ENCODE measurements at regions not wholly inside any gene's neighbourhood (a gene's known extent, or its start where the extent isn't known, plus 50 kb on each side); places are given as distances from the start of the nearest gene placed in this dataset.
"Not testable (repeated sequence)": the region's sequence is repeated elsewhere in the genome, so short reads cannot be mapped to it uniquely, and the experiment has no call there.

DNA sequence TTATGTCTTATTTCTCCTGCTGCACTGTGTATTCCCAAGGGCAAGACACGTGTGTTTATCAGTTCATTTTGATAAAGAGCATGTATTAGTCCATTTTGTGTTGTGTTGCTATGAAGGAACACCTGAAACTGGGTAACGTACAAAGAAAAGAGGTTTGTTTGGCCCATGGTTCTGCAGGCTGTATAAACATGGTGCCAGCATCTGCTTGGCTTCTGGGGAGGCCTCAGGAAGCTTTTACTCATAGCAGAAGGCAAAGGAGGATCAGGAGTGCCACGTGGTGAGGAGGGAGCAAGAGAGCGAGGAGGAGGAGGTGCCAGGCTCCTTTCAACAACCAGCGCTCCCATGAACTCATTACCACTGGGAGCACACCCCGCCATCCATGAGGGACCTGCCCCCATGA lies 214.0 kb downstream of the UQCRFS1 start:
- RAD21 ChIA-PET (ENCODE audit: unreplicated experiment) = no interaction called here
- intact Hi-C loops (cut with micrococcal nuclease; ENCODE audit: unreplicated experiment) = no loop called here

DNA sequence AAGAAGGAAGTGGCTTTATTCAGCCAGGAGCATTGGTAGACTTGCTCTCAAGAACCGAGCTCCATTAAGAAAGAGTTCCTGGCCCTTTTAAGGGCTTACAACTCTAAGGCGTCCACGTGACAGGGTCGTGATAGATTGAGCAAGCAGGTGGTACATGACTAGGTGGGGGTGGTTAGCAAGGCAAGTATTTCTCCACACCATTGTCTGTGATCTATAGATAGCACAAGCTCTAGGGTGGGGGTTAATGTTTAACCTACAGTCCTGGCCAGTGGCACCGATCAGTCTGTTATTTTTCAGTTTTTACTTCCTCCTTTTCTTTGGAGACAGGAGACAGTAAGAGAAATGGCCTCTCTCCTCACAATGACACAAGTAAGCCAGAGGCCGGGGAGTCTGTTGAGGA lies 215.1 kb downstream of the UQCRFS1 start:
- H2AFZ ChIP-seq (ENCODE audit: control insufficient read depth, low read depth, low read length); H4K20me1 ChIP-seq (ENCODE audit: control insufficient read depth, insufficient read depth); H3K4me2 ChIP-seq (ENCODE audit: control insufficient read depth, insufficient read depth); H3K79me2 ChIP-seq (ENCODE audit: control insufficient read depth, insufficient read depth, low read length); DNase-seq (ENCODE audit: low read depth, low spot score); CTCF ChIA-PET; H3K27me3 ChIP-seq (replicated peaks in 1 of 2; ENCODE audit: control insufficient read depth in 2 of 2, insufficient read depth in 2 of 2, low read length in 1 of 2); RAD21 ChIA-PET (ENCODE audit: unreplicated experiment); ATAC-seq; FAIRE-seq; H3K9ac ChIP-seq (ENCODE audit: control insufficient read depth, insufficient read depth, low read length); H3K27ac ChIP-seq (ENCODE audit: control insufficient read depth, insufficient read depth); H3K4me3 ChIP-seq; H3K36me3 ChIP-seq (ENCODE audit: control insufficient read depth in 2 of 2, insufficient read depth in 2 of 2, low read length in 1 of 2); H3K4me1 ChIP-seq (ENCODE audit: control insufficient read depth, insufficient read depth, low read length); POLR2A ChIA-PET; intact Hi-C loops (cut with micrococcal nuclease; ENCODE audit: unreplicated experiment); in situ Hi-C loops (cut with MboI); BruUV-seq (replicated peaks); H3K9me3 ChIP-seq (replicated peaks; ENCODE audit: control insufficient read depth, insufficient read depth, low read length); SMC1A ChIA-PET (ENCODE audit: uncharacterized antibody, unreplicated experiment): not testable (repeated sequence)
- WGBS (ENCODE audit: insufficient coverage, insufficient replicate concordance, low lambda C conversion rate, missing lambda C conversion rate) = 11% methylated on average over 6 of the region's 6 CpGs

More for the DNA sequence above, 214.0 kb downstream of the UQCRFS1 start:
- TF ChIP-seq, protein P1, sequence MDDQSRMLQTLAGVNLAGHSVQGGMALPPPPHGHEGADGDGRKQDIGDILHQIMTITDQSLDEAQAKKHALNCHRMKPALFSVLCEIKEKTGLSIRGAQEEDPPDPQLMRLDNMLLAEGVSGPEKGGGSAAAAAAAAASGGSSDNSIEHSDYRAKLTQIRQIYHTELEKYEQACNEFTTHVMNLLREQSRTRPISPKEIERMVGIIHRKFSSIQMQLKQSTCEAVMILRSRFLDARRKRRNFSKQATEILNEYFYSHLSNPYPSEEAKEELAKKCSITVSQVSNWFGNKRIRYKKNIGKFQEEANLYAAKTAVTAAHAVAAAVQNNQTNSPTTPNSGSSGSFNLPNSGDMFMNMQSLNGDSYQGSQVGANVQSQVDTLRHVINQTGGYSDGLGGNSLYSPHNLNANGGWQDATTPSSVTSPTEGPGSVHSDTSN (IDR thresholded peaks at IDR 0.05; ENCODE audit: insufficient replicate concordance, low read depth, low read length) = no peak
- TF ChIP-seq MYB (IDR thresholded peaks at IDR 0.05; ENCODE audit: borderline replicate concordance, low read depth, low read length) (no peak), CREB1 (IDR thresholded peaks at IDR 0.05; ENCODE audit: low read depth) (no peak), GATAD2B (conservative IDR thresholded peaks at IDR 0.05; ENCODE audit: low read depth) (no peak), RELA (IDR thresholded peaks at IDR 0.05; ENCODE audit: borderline replicate concordance, partially characterized antibody) (no peak), RBBP5 (conservative IDR thresholded peaks at IDR 0.05) (no peak), SMARCA5 (IDR thresholded peaks at IDR 0.05) (no peak), RAD21 (IDR thresholded peaks at IDR 0.05; ENCODE audit: insufficient read depth, low read depth, low read length) (no peak), ZSCAN29 (IDR thresholded peaks at IDR 0.05) (no peak), TBL1XR1 (IDR thresholded peaks at IDR 0.05; ENCODE audit: low read depth, low read length) (no peak)
- TF ChIP-seq, protein P2, sequence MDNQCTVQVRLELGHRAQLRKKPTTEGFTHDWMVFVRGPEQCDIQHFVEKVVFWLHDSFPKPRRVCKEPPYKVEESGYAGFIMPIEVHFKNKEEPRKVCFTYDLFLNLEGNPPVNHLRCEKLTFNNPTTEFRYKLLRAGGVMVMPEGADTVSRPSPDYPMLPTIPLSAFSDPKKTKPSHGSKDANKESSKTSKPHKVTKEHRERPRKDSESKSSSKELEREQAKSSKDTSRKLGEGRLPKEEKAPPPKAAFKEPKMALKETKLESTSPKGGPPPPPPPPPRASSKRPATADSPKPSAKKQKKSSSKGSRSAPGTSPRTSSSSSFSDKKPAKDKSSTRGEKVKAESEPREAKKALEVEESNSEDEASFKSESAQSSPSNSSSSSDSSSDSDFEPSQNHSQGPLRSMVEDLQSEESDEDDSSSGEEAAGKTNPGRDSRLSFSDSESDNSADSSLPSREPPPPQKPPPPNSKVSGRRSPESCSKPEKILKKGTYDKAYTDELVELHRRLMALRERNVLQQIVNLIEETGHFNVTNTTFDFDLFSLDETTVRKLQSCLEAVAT (IDR thresholded peaks at IDR 0.05) = no peak
- TF ChIP-seq, protein P3, sequence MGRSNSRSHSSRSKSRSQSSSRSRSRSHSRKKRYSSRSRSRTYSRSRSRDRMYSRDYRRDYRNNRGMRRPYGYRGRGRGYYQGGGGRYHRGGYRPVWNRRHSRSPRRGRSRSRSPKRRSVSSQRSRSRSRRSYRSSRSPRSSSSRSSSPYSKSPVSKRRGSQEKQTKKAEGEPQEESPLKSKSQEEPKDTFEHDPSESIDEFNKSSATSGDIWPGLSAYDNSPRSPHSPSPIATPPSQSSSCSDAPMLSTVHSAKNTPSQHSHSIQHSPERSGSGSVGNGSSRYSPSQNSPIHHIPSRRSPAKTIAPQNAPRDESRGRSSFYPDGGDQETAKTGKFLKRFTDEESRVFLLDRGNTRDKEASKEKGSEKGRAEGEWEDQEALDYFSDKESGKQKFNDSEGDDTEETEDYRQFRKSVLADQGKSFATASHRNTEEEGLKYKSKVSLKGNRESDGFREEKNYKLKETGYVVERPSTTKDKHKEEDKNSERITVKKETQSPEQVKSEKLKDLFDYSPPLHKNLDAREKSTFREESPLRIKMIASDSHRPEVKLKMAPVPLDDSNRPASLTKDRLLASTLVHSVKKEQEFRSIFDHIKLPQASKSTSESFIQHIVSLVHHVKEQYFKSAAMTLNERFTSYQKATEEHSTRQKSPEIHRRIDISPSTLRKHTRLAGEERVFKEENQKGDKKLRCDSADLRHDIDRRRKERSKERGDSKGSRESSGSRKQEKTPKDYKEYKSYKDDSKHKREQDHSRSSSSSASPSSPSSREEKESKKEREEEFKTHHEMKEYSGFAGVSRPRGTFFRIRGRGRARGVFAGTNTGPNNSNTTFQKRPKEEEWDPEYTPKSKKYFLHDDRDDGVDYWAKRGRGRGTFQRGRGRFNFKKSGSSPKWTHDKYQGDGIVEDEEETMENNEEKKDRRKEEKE (IDR thresholded peaks at IDR 0.05) = no peak
- Histone ChIP-seq H3K27me3 (replicated peaks in 1 of 2; ENCODE audit: control insufficient read depth in 2 of 2, insufficient read depth in 2 of 2, low read length in 1 of 2) (no peaks in the 10 kb centered on the region), H4K20me1 (ENCODE audit: control insufficient read depth, insufficient read depth) (no peaks in the 10 kb centered on the region), H2AFZ (ENCODE audit: control insufficient read depth, low read depth, low read length) (no peak overlapping the region), H3K4me2 (ENCODE audit: control insufficient read depth, insufficient read depth) (no peak overlapping the region), H3K27ac (ENCODE audit: control insufficient read depth, insufficient read depth) (no peak overlapping the region), H3K79me2 (ENCODE audit: control insufficient read depth, insufficient read depth, low read length) (no peaks in the 10 kb centered on the region), H3K4me1 (ENCODE audit: control insufficient read depth, insufficient read depth, low read length) (no peaks in the 10 kb centered on the region), H3K36me3 (ENCODE audit: control insufficient read depth in 2 of 2, insufficient read depth in 2 of 2, low read length in 1 of 2) (no peaks in the 10 kb centered on the region), H3K9me3 (replicated peaks; ENCODE audit: control insufficient read depth, insufficient read depth, low read length) (no peaks in the 10 kb centered on the region; the same call in 2 of the 3 replicates), H3K9ac (ENCODE audit: control insufficient read depth, insufficient read depth, low read length) (no peak overlapping the region), H3K4me3 (no peak overlapping the region)
- ChIA-PET SMC1A (ENCODE audit: uncharacterized antibody, unreplicated experiment) (no interaction called here), CTCF (no interaction called here), POLR2A (no interaction called here)
- 13% methylated on average over 5 of the region's 6 CpGs for WGBS (ENCODE audit: insufficient coverage, insufficient replicate concordance, low lambda C conversion rate, missing lambda C conversion rate)
- ATAC-seq (no peak), FAIRE-seq (no peak), DNase-seq (ENCODE audit: low read depth, low spot score) (no peak)
- no TSS peak for BruUV-seq (replicated peaks)
- in situ Hi-C loops (cut with MboI) = no loop called here
